ENCODE measurements at regions not wholly inside any gene's neighbourhood (a gene's known extent, or its start where the extent isn't known, plus 50 kb on each side); places are given as distances from the start of the nearest gene placed in this dataset.

DNA sequence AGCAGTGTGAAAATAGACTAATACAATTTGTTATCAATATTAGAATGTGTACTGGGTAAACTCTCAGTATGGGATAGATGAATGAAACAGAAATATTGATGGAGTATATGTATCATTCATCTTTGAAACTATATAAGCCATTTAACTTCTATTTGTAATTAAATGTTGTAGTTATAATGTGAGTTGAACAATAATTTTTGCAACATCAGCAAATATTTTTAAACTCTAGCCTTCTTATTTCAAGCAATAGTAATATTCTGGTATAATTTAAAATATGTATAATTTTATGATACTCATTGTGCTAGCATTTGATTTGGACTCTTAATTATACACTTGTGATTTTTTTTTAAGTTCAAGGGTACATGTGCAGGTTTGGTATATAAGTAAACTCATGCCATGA lies 59.6 kb upstream of the RGMB start:
- TF ChIP-seq POLR2A (IDR thresholded peaks at IDR 0.05; ENCODE audit: low read depth) (no peak), POLR2AphosphoS5 (IDR thresholded peaks at IDR 0.05) (no peak), EP300 (IDR thresholded peaks at IDR 0.05) (no peak)
- TF ChIP-seq, protein P1, sequence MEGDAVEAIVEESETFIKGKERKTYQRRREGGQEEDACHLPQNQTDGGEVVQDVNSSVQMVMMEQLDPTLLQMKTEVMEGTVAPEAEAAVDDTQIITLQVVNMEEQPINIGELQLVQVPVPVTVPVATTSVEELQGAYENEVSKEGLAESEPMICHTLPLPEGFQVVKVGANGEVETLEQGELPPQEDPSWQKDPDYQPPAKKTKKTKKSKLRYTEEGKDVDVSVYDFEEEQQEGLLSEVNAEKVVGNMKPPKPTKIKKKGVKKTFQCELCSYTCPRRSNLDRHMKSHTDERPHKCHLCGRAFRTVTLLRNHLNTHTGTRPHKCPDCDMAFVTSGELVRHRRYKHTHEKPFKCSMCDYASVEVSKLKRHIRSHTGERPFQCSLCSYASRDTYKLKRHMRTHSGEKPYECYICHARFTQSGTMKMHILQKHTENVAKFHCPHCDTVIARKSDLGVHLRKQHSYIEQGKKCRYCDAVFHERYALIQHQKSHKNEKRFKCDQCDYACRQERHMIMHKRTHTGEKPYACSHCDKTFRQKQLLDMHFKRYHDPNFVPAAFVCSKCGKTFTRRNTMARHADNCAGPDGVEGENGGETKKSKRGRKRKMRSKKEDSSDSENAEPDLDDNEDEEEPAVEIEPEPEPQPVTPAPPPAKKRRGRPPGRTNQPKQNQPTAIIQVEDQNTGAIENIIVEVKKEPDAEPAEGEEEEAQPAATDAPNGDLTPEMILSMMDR (IDR thresholded peaks at IDR 0.05) = no peak
- no peaks in the 10 kb centered on the region for H3K36me3 ChIP-seq
- intact Hi-C loops (cut with DNase I) = no loop called here

GRCh38 chr5:98714710-98715288 lies 58.7 kb upstream of the RGMB start:
- no peaks in the 10 kb centered on the region for H3K27me3 ChIP-seq
- no peak for DNase-seq (ENCODE audit: extremely low spot score)
- H3K27ac ChIP-seq (replicated peaks in 1 of 4) = no peak overlapping the region
- no peaks in the 10 kb centered on the region for H3K9me3 ChIP-seq
- 63% methylated on average over 3 of the region's 3 CpGs for WGBS
- H3K4me1 ChIP-seq = no peaks in the 10 kb centered on the region
- intact Hi-C loops (cut with DNase I) = no loop called here
- no peak overlapping the region for H3K4me3 ChIP-seq
- H3K36me3 ChIP-seq = no peaks in the 10 kb centered on the region
- TF ChIP-seq EP300 (IDR thresholded peaks at IDR 0.05) = no peak
- TF ChIP-seq, protein P1 (IDR thresholded peaks at IDR 0.05) = no peak
- TF ChIP-seq POLR2A (IDR thresholded peaks at IDR 0.05; ENCODE audit: low read depth) = no peak
- TF ChIP-seq POLR2AphosphoS5 (IDR thresholded peaks at IDR 0.05) = no peak

More for the DNA sequence above, 59.6 kb upstream of the RGMB start:
- Histone ChIP-seq H3K27me3 (no peaks in the 10 kb centered on the region), H3K27ac (replicated peaks in 1 of 4) (no peak overlapping the region), H3K4me1 (no peaks in the 10 kb centered on the region), H3K9me3 (no peaks in the 10 kb centered on the region), H3K4me3 (no peak overlapping the region)
- DNase-seq (ENCODE audit: extremely low spot score) = no peak

GRCh38 chr5:98721231-98721928 lies 52.1 kb upstream of the RGMB start:
- no peaks in the 10 kb centered on the region for H3K27me3 ChIP-seq
- H3K36me3 ChIP-seq = no peaks in the 10 kb centered on the region
- WGBS = 53% methylated on average over 1 of the region's 1 CpG
- H3K4me3 ChIP-seq = no peak overlapping the region
- no peak overlapping the region for H3K27ac ChIP-seq (replicated peaks in 1 of 4)
- intact Hi-C loops (cut with DNase I) = no loop called here
- no peak for DNase-seq (ENCODE audit: extremely low spot score)
- TF ChIP-seq, protein P1 (IDR thresholded peaks at IDR 0.05) = no peak
- no peak for TF ChIP-seq POLR2AphosphoS5 (IDR thresholded peaks at IDR 0.05)
- TF ChIP-seq POLR2A (IDR thresholded peaks at IDR 0.05; ENCODE audit: low read depth) = no peak
- H3K9me3 ChIP-seq = no peaks in the 10 kb centered on the region
- peaks cover 0 to 26% (median 11%) of the 10 kb centered on the region in 4 donors for H3K4me1 ChIP-seq

GRCh38 chr5:98722188-98722587 lies 51.3 kb upstream of the RGMB start:
- Histone ChIP-seq H3K9me3 (no peaks in the 10 kb centered on the region), H3K27me3 (no peaks in the 10 kb centered on the region), H3K27ac (replicated peaks in 1 of 4) (no peak overlapping the region), H3K4me1 (peaks cover 0 to 26% (median 11%) of the 10 kb centered on the region in 4 donors), H3K4me3 (no peak overlapping the region), H3K36me3 (no peaks in the 10 kb centered on the region)
- no peak for DNase-seq (ENCODE audit: extremely low spot score)
- no peak for TF ChIP-seq POLR2A (IDR thresholded peaks at IDR 0.05; ENCODE audit: low read depth)
- no peak for TF ChIP-seq EP300 (IDR thresholded peaks at IDR 0.05)
- TF ChIP-seq POLR2AphosphoS5 (IDR thresholded peaks at IDR 0.05) = no peak
- TF ChIP-seq, protein P1 (IDR thresholded peaks at IDR 0.05) = no peak
- intact Hi-C loops (cut with DNase I) = no loop called here
- WGBS = 27% methylated on average over 2 of the region's 2 CpGs
